Breast epithelium (tissue), 4 donors: ENCODE measurements at regions not wholly inside any gene's neighbourhood (a gene's known extent, or its start where the extent isn't known, plus 50 kb on each side); places are given as distances from the start of the nearest gene placed in this dataset.
A peak's percentile ranks its signal among the peaks of the same experiment; 100 is the strongest.

ENCODE experiments used
- DNase-seq, 2 donors: peaks; one replicate each; pipeline ENCODE4 v3.0.0-alpha.2; 2019; ENCODE audit warnings: low spot score in 2 of 2
- H3K27ac ChIP-seq, 2 donors: fragments of 200-600 bp; sonication (generic) in 1 of 2; one replicate each; pipeline ENCODE4 v1.5.1; 2016 to 2019; ENCODE audit warnings: mild to moderate bottlenecking in 1 of 2
- H3K27me3 ChIP-seq, 2 donors: fragments of 200-600 bp; sonication (generic) in 1 of 2; one replicate each; pipeline versions ENCODE4 v1.5.1 to v1.6.0; 2017 to 2019; ENCODE audit warnings: control low read depth in 1 of 2, mild to moderate bottlenecking in 1 of 2
- H3K36me3 ChIP-seq: fragments of 200-600 bp; one replicate; pipeline ENCODE4 v1.5.1; 2019
- H3K4me1 ChIP-seq, 2 donors: fragments of 200-600 bp; sonication (generic); one replicate each; pipeline ENCODE4 v1.5.1; 2016 to 2019; ENCODE audit warnings: control low read depth in 1 of 2
- H3K4me3 ChIP-seq, 3 donors: fragments of 200-600 bp; sonication (generic); 1 replicate in 2 of 3; 2 replicates in 1 of 3; pipeline ENCODE4 v1.5.1; 2016 to 2019; ENCODE audit warnings: mild to moderate bottlenecking in 3 of 3, moderate library complexity in 2 of 3
- H3K9me3 ChIP-seq, 2 donors: fragments of 200-600 bp; sonication (generic) in 1 of 2; one replicate each; pipeline ENCODE4 v1.5.1; 2016 to 2019; ENCODE audit warnings: control low read depth in 1 of 2
- CTCF ChIP-seq, 3 donors: fragments of 450-650 bp; IDR thresholded peaks; one replicate each; pipeline ENCODE4 v1.5.1; 2016 to 2017; ENCODE audit warnings: antibody characterized with exemption in 3 of 3, mild to moderate bottlenecking in 3 of 3, moderate library complexity in 3 of 3
- POLR2A ChIP-seq: fragments of 450-650 bp; IDR thresholded peaks from one replicate; pipeline ENCODE4 v1.6.1; 2016; ENCODE audit warnings: antibody characterized with exemption, mild to moderate bottlenecking, moderate library complexity
- POLR2AphosphoS5 ChIP-seq, 3 donors: sonication (generic); formaldehyde crosslinking; IDR thresholded peaks; one replicate each; pipeline ENCODE4 v1.6.1; 2017; ENCODE audit warnings: antibody characterized with exemption in 3 of 3
- intact Hi-C: fragments of 100-400 bp; cut with DNase I; formaldehyde crosslinking; loops from one replicate; pipeline ENCODE4 v1.15.1; 2023; ENCODE audit warnings: low total_unique reads

- H3K36me3 ChIP-seq: no peaks in the 10 kb centered on the region
- no peak for TF ChIP-seq POLR2AphosphoS5 (IDR thresholded peaks at IDR 0.05)
- no peak for TF ChIP-seq POLR2A
- TF ChIP-seq CTCF (IDR thresholded peaks at IDR 0.05): no peak
- H3K27me3 ChIP-seq: no peaks in the 10 kb centered on the region
- no peak overlapping the region for H3K4me3 ChIP-seq
- intact Hi-C loops: no loop called here
- DNase-seq: no peak
- H3K9me3 ChIP-seq: peaks cover 0 to 7% of the 10 kb centered on the region in 2 donors
- H3K4me1 ChIP-seq: no peaks in the 10 kb centered on the region
- no peak overlapping the region for H3K27ac ChIP-seq
Measured at GRCh38 chr5:56303511-56303910, 70.4 kb upstream of the ANKRD55 start.

GRCh38 chr5:56302027-56302426, 68.9 kb upstream of the ANKRD55 start:
- DNase-seq: no peak
- H3K27me3 ChIP-seq: no peaks in the 10 kb centered on the region
- H3K27ac ChIP-seq: no peak overlapping the region
- intact Hi-C loops: no loop called here
- H3K4me3 ChIP-seq: no peak overlapping the region
- H3K36me3 ChIP-seq: no peaks in the 10 kb centered on the region
- no peak for TF ChIP-seq CTCF (IDR thresholded peaks at IDR 0.05)
- H3K9me3 ChIP-seq: peaks cover 0 to 7% of the 10 kb centered on the region in 2 donors
- peaks cover 0 to 4% of the 10 kb centered on the region in 2 donors for H3K4me1 ChIP-seq

- H3K9me3 ChIP-seq: peaks cover 0 to under 1% of the 10 kb centered on the region in 2 donors
- intact Hi-C loops: no loop called here
- H3K4me1 ChIP-seq: peaks cover 0 to 4% of the 10 kb centered on the region in 2 donors
- peak overlapping the region in 1 of 2 donors; percentile 8 for H3K27ac ChIP-seq
- H3K36me3 ChIP-seq: no peaks in the 10 kb centered on the region
- no peaks in the 10 kb centered on the region for H3K27me3 ChIP-seq
- H3K4me3 ChIP-seq: no peak overlapping the region
- TF ChIP-seq CTCF (IDR thresholded peaks at IDR 0.05): no peak
- TF ChIP-seq POLR2AphosphoS5 (IDR thresholded peaks at IDR 0.05): no peak
- TF ChIP-seq POLR2A: no peak
- peak in 1 of 2 donors; percentile 68 for DNase-seq
Measured at GRCh38 chr5:56301069-56301468, 67.9 kb upstream of the ANKRD55 start.

- no peak for DNase-seq
- no peak for TF ChIP-seq POLR2AphosphoS5 (IDR thresholded peaks at IDR 0.05)
- Histone ChIP-seq H3K27me3 (no peaks in the 10 kb centered on the region), H3K36me3 (no peaks in the 10 kb centered on the region), H3K27ac (no peak overlapping the region), H3K9me3 (no peaks in the 10 kb centered on the region), H3K4me1 (peaks cover 0 to 4% of the 10 kb centered on the region in 2 donors), H3K4me3 (no peak overlapping the region)
- intact Hi-C loops: no loop called here
Measured at GRCh38 chr5:56299212-56299611, 66.1 kb upstream of the ANKRD55 start.

GRCh38 chr5:56298336-56299090, 65.4 kb upstream of the ANKRD55 start:
- intact Hi-C loops: no loop called here
- H3K36me3 ChIP-seq: no peaks in the 10 kb centered on the region
- no peak overlapping the region for H3K27ac ChIP-seq
- no peak for DNase-seq
- TF ChIP-seq CTCF (IDR thresholded peaks at IDR 0.05): no peak
- TF ChIP-seq POLR2AphosphoS5 (IDR thresholded peaks at IDR 0.05): no peak
- peaks cover 0 to 4% of the 10 kb centered on the region in 2 donors for H3K4me1 ChIP-seq
- no peak overlapping the region for H3K4me3 ChIP-seq
- H3K9me3 ChIP-seq: no peaks in the 10 kb centered on the region
- H3K27me3 ChIP-seq: no peaks in the 10 kb centered on the region
